H1 (cell line): ENCODE measurements at regions not wholly inside any gene's neighbourhood (a gene's known extent, or its start where the extent isn't known, plus 50 kb on each side); places are given as distances from the start of the nearest gene placed in this dataset.

Source experiments
- CTCF ChIA-PET: fragments of 300-600 bp; sonication (Branson Sonifier 250); formaldehyde crosslinking; loops from one replicate; lab custom pipeline; 2021; ENCODE audit not compliant: partially characterized antibody; lab: Charles Lee
- POLR2A ChIA-PET: fragments of 300-600 bp; sonication (Branson Sonifier 250); formaldehyde crosslinking; loops from one replicate; lab custom pipeline; 2021; ENCODE audit warnings: inconsistent platforms; ENCODE audit not compliant: partially characterized antibody; lab: Charles Lee
- DNase-seq, 2 experiments: peaks; one replicate each; pipeline versions ENCODE4 v3.0.0 to v3.0.0-alpha.2; 2010 to 2022; ENCODE audit warnings: low spot score in 2 of 2, low read depth in 1 of 2, mixed read lengths in 1 of 2
- FAIRE-seq: peaks from 2 replicates; lab custom pipeline; 2011; peaks lifted over from hg19 to GRCh38; lab: Jason Lieb, UNC
- H2AFZ ChIP-seq: 2 replicates; pipeline ENCODE4 v1.8.1; 2012; ENCODE audit warnings: low read length, inconsistent platforms
- H2AK5ac ChIP-seq: 2 replicates; pipeline ENCODE4 v1.6.1; 2013; ENCODE audit warnings: low read depth, low read length
- H2BK120ac ChIP-seq: replicated peaks from 2 replicates; pipeline ENCODE3; 2013; ENCODE audit warnings: low read depth, low read length, inconsistent platforms
- H2BK12ac ChIP-seq: 2 replicates; pipeline ENCODE4 v1.6.1; 2013; ENCODE audit warnings: low read depth, low read length
- H2BK15ac ChIP-seq: 2 replicates; pipeline ENCODE4 v1.6.1; 2013; ENCODE audit warnings: low read length
- H2BK20ac ChIP-seq: 2 replicates; pipeline ENCODE4 v1.6.1; 2013; ENCODE audit warnings: low read length
- H2BK5ac ChIP-seq: 2 replicates; pipeline ENCODE4 v1.6.1; 2013; ENCODE audit warnings: low read depth, low read length
- H3K14ac ChIP-seq: 2 replicates; pipeline ENCODE4 v1.6.1; 2013; ENCODE audit warnings: inconsistent platforms; ENCODE audit not compliant: insufficient read length
- H3K18ac ChIP-seq: 2 replicates; pipeline ENCODE4 v1.6.1; 2013; ENCODE audit warnings: low read length; ENCODE audit errors: extremely low read depth
- H3K23ac ChIP-seq: 2 replicates; pipeline ENCODE4 v1.6.1; 2013; ENCODE audit warnings: inconsistent platforms; ENCODE audit not compliant: insufficient read length
- H3K23me2 ChIP-seq: 2 replicates; pipeline ENCODE4 v1.6.1; 2013; ENCODE audit warnings: low read depth, low read length
- H3K27ac ChIP-seq: 2 replicates; pipeline ENCODE4 v1.6.1; 2011; ENCODE audit warnings: low read depth, low read length, inconsistent platforms
- H3K27me3 ChIP-seq, 4 experiments: replicated peaks in 1 of 4; 1 replicate in 1 of 4; 2 replicates in 3 of 4; pipeline versions ENCODE4 v1.6.1 to v1.8.1; 2011 to 2013; ENCODE audit warnings: low read length in 3 of 4, mild to moderate bottlenecking in 3 of 4, inconsistent platforms in 2 of 4, mixed read lengths in 2 of 4, moderate library complexity in 1 of 4; ENCODE audit not compliant: control insufficient read depth in 3 of 4, insufficient read depth in 3 of 4; ENCODE audit errors: extremely low read depth in 1 of 4
- H3K36me3 ChIP-seq, 4 experiments: 2 replicates each; pipeline versions ENCODE4 v1.6.1 to v1.8.1; 2011 to 2013; ENCODE audit warnings: mild to moderate bottlenecking in 4 of 4, low read length in 3 of 4, moderate library complexity in 2 of 4, control low read depth in 1 of 4, inconsistent platforms in 1 of 4; ENCODE audit not compliant: insufficient read depth in 4 of 4, control insufficient read depth in 2 of 4
- H3K4ac ChIP-seq: replicated peaks from 2 replicates; pipeline ENCODE3; 2013; ENCODE audit warnings: low read length, low read depth, mixed read lengths, inconsistent platforms; ENCODE audit not compliant: insufficient read length
- H3K4me1 ChIP-seq, 4 experiments: replicated peaks in 1 of 4; 1 replicate in 1 of 4; 2 replicates in 3 of 4; pipeline versions ENCODE4 v1.6.1 to v1.8.1; 2011 to 2013; ENCODE audit warnings: low read length in 3 of 4, inconsistent platforms in 2 of 4, mixed read lengths in 1 of 4; ENCODE audit not compliant: insufficient read depth in 4 of 4, control insufficient read depth in 3 of 4
- H3K4me2 ChIP-seq, 2 experiments: 2 replicates each; pipeline versions ENCODE4 v1.6.1 to v1.8.1; 2011 to 2013; ENCODE audit warnings: low read depth in 2 of 2, low read length in 2 of 2, control low read depth in 1 of 2, inconsistent platforms in 1 of 2, mild to moderate bottlenecking in 1 of 2; ENCODE audit not compliant: insufficient read depth in 1 of 2
- H3K4me3 ChIP-seq, 4 experiments: fragments of 200-600, 300-600 bp in 1 of 4; sonication (generic), shearing (Covaris generic), sonication (Bioruptor Twin) in 1 of 4; 2 replicates each; pipeline versions ENCODE4 v1.5.1 to v1.8.1; 2011 to 2016; ENCODE audit warnings: low read length in 4 of 4, low read depth in 3 of 4, control low read depth in 2 of 4, inconsistent platforms in 2 of 4, mild to moderate bottlenecking in 2 of 4, mixed read lengths in 1 of 4, moderate library complexity in 1 of 4; ENCODE audit not compliant: insufficient read depth in 2 of 4; ENCODE audit errors: extremely low read depth in 1 of 4
- H3K56ac ChIP-seq: replicated peaks from 2 replicates; pipeline ENCODE3; 2013; ENCODE audit warnings: low read depth, mild to moderate bottlenecking, mixed read lengths, low read length, inconsistent platforms; ENCODE audit not compliant: insufficient read length
- H3K79me1 ChIP-seq: 2 replicates; pipeline ENCODE4 v1.6.1; 2013; ENCODE audit warnings: low read depth, low read length, control low read depth
- H3K79me2 ChIP-seq, 2 experiments: 2 replicates each; pipeline versions ENCODE4 v1.6.1 to v1.8.1; 2012 to 2013; ENCODE audit warnings: low read length in 2 of 2, mild to moderate bottlenecking in 2 of 2, inconsistent platforms in 1 of 2; ENCODE audit not compliant: insufficient read depth in 2 of 2, control insufficient read depth in 1 of 2
- H3K9ac ChIP-seq, 4 experiments: replicated peaks in 1 of 4; 1 replicate in 1 of 4; 2 replicates in 3 of 4; pipeline versions ENCODE4 v1.6.1 to v1.8.1; 2011 to 2013; ENCODE audit warnings: low read depth in 3 of 4, low read length in 3 of 4, control low read depth in 2 of 4, mild to moderate bottlenecking in 2 of 4, moderate library complexity in 2 of 4, inconsistent platforms in 1 of 4; ENCODE audit errors: extremely low read depth in 1 of 4
- H3K9me3 ChIP-seq, 2 experiments: 2 replicates each; pipeline versions ENCODE4 v1.6.1 to v1.8.1; 2012 to 2013; ENCODE audit warnings: mild to moderate bottlenecking in 2 of 2, moderate library complexity in 2 of 2, control low read depth in 1 of 2, inconsistent platforms in 1 of 2, low read depth in 1 of 2, low read length in 1 of 2, mixed read lengths in 1 of 2; ENCODE audit not compliant: insufficient read depth in 2 of 2
- H4K20me1 ChIP-seq, 2 experiments: replicated peaks in 1 of 2; 2 replicates each; pipeline versions ENCODE3 to v1.8.1; 2011 to 2013; ENCODE audit warnings: inconsistent platforms in 2 of 2, low read length in 2 of 2, mild to moderate bottlenecking in 1 of 2; ENCODE audit not compliant: insufficient read depth in 2 of 2, control insufficient read depth in 1 of 2
- H4K5ac ChIP-seq: 2 replicates; pipeline ENCODE4 v1.6.1; 2013; ENCODE audit warnings: low read length, low read depth, mixed read lengths, inconsistent platforms; ENCODE audit not compliant: insufficient read length
- H4K8ac ChIP-seq: 2 replicates; pipeline ENCODE4 v1.8.0; 2013; ENCODE audit warnings: mild to moderate bottlenecking, moderate library complexity, low read length, inconsistent platforms; ENCODE audit not compliant: insufficient read depth; ENCODE audit errors: extremely low read depth
- H4K91ac ChIP-seq: replicated peaks from 2 replicates; pipeline ENCODE3; 2013; ENCODE audit warnings: low read length, mixed read lengths, inconsistent platforms; ENCODE audit not compliant: insufficient read length
- ATF2 ChIP-seq: IDR thresholded peaks from 2 replicates; pipeline ENCODE4 v1.6.1; 2012; ENCODE audit warnings: low read length, inconsistent platforms
- JUND ChIP-seq: IDR thresholded peaks from 2 replicates; pipeline ENCODE4 v1.6.1; 2011; ENCODE audit warnings: mild to moderate bottlenecking, improper control_type of control experiment, low read length
- NANOG ChIP-seq: IDR thresholded peaks from 2 replicates; pipeline ENCODE4 v1.6.1; 2011; ENCODE audit warnings: low read length, low read depth, mild to moderate bottlenecking, inconsistent platforms; ENCODE audit not compliant: insufficient read depth, poor library complexity, severe bottlenecking
- WGBS, 2 experiments: shearing (Covaris generic) in 1 of 2; methylation state at CpG; one replicate each; pipeline versions ENCODE4 v1.1.6 to v1.1.7; 2013 to 2015; ENCODE audit warnings: low lambda C conversion rate in 2 of 2, mixed read lengths in 2 of 2, inconsistent platforms in 1 of 2, low coverage in 1 of 2, missing lambda C conversion rate in 1 of 2; ENCODE audit not compliant: insufficient replicate concordance in 2 of 2, insufficient coverage in 1 of 2, insufficient read length in 1 of 2; ENCODE audit errors: extremely low coverage in 1 of 2, missing lambda C conversion rate in 1 of 2; 5-methylcytosine and 5-hydroxymethylcytosine counted together

DNA sequence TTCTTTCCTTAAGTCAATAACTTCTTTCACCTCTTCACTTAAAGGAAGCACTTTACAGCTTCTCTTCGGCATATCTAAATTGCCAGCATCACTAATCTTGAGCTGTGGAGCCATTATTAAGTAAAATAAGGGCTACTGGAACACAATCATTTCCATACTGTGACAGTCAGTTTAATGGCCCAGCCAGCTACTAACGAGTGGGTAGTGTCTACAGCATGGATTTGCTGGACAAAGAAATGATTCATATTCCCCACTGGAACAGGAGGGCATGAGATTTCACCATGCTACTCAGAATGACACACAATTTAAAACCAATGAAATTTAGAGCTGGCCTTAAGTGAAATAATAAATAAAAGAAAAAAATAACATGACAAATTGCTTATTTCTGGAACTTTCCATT is 72.1 kb downstream of the DDIT4L start:
- POLR2A ChIA-PET = no interaction called here
- CTCF ChIA-PET = interaction anchor here (0.6 to 1.7 kb wide), 4 partner anchors 12 to 1075 kb away, joined by 3 to 4 read pairs (median 3); no protein-coding TSS in a partner anchor
- no peak overlapping the region for H3K56ac ChIP-seq

More for the DNA sequence above, 72.1 kb downstream of the DDIT4L start:
- no peak overlapping the region for H2BK12ac ChIP-seq
- H3K27ac ChIP-seq = no peak overlapping the region
- H3K9ac ChIP-seq = no peak overlapping the region
- H4K91ac ChIP-seq = no peak overlapping the region
- no peak overlapping the region for H4K5ac ChIP-seq
- peaks cover 0 to 6% (median 3%) of the 10 kb centered on the region in 4 experiments; a peak in 3 of 7 replicates for H3K4me1 ChIP-seq
- no peak overlapping the region for H3K4me3 ChIP-seq
- no peak overlapping the region for H2BK20ac ChIP-seq
- no peak overlapping the region for H3K18ac ChIP-seq
- H4K20me1 ChIP-seq = no peaks in the 10 kb centered on the region
- no peak overlapping the region for H3K4ac ChIP-seq
- H3K9me3 ChIP-seq = no peaks in the 10 kb centered on the region
- H3K79me2 ChIP-seq = no peaks in the 10 kb centered on the region
- H2BK5ac ChIP-seq = no peak overlapping the region
- no peak overlapping the region for H2AK5ac ChIP-seq
- H3K4me2 ChIP-seq = no peak overlapping the region
- no peak overlapping the region for H2BK15ac ChIP-seq
- H3K36me3 ChIP-seq = no peaks in the 10 kb centered on the region
- H3K14ac ChIP-seq = no peak overlapping the region
- H2BK120ac ChIP-seq = no peak overlapping the region
- H3K23ac ChIP-seq = no peak overlapping the region
- no peak for FAIRE-seq
- TF ChIP-seq NANOG (no peak), JUND (no peak), ATF2 (no peak)
- TF ChIP-seq, all 59 proteins: peak for 0
- Histone ChIP-seq H2AFZ (no peak overlapping the region), H4K8ac (no peak overlapping the region), H3K27me3 (peaks cover 0 to 7% (median 2%) of the 10 kb centered on the region in 4 experiments; a peak in 4 of 7 replicates), H3K79me1 (no peaks in the 10 kb centered on the region), H3K23me2 (no peaks in the 10 kb centered on the region)
- no peak for DNase-seq
- 87% methylated on average over 2 of the region's 2 CpGs; no CpG with 5 or more reads in 1 of the 2 experiments for WGBS, 2 experiments
